Karpas-422 (cell line): ENCODE measurements at regions not wholly inside any gene's neighbourhood (a gene's known extent, or its start where the extent isn't known, plus 50 kb on each side); places are given as distances from the start of the nearest gene placed in this dataset.

Experiments used
- DNase-seq: peaks from one replicate; pipeline ENCODE4 v3.0.0-alpha.2; 2015
- H2AFZ ChIP-seq: fragments of 200-600 bp; sonication (generic); 2 replicates; pipeline ENCODE4 v1.6.1; 2014; ENCODE audit warnings: antibody characterized with exemption, low read length, mixed read lengths
- H3K27ac ChIP-seq: fragments of 200-600 bp; sonication (generic); 2 replicates; pipeline ENCODE4 v1.5.1; 2014; ENCODE audit warnings: mild to moderate bottlenecking, low read length, moderate library complexity
- H3K27me3 ChIP-seq: fragments of 200-600 bp; sonication (generic); 2 replicates; pipeline ENCODE4 v1.6.1; 2014; ENCODE audit warnings: low read length, mixed read lengths
- H3K36me3 ChIP-seq: fragments of 200-600 bp; sonication (generic); 2 replicates; pipeline ENCODE4 v1.6.1; 2014; ENCODE audit warnings: low read length, mixed read lengths; ENCODE audit not compliant: insufficient read depth
- H3K4me1 ChIP-seq: fragments of 200-600 bp; sonication (generic); 2 replicates; pipeline ENCODE4 v1.6.1; 2014; ENCODE audit warnings: mild to moderate bottlenecking, low read length, mixed read lengths
- H3K4me2 ChIP-seq: fragments of 200-600 bp; sonication (generic); 2 replicates; pipeline ENCODE4 v1.6.1; 2014; ENCODE audit warnings: low read length, low read depth, mild to moderate bottlenecking; ENCODE audit not compliant: poor library complexity, severe bottlenecking
- H3K4me3 ChIP-seq: fragments of 200-600 bp; sonication (generic); 2 replicates; pipeline ENCODE4 v1.5.1; 2014; ENCODE audit warnings: mild to moderate bottlenecking, antibody characterized with exemption, low read length, mixed read lengths
- H3K79me2 ChIP-seq: fragments of 200-600 bp; sonication (generic); 2 replicates; pipeline ENCODE4 v1.6.1; 2014; ENCODE audit warnings: mild to moderate bottlenecking, low read length, mixed read lengths
- H3K9ac ChIP-seq: fragments of 200-600 bp; sonication (generic); 2 replicates; pipeline ENCODE4 v1.6.0; 2014; ENCODE audit warnings: low read length
- H3K9me2 ChIP-seq: fragments of 200-600 bp; sonication (generic), shearing (Covaris generic); replicated peaks from 2 replicates; pipeline ENCODE4 v1.6.0; 2014; ENCODE audit warnings: mild to moderate bottlenecking, low read length, moderate library complexity; ENCODE audit not compliant: insufficient read depth
- H3K9me3 ChIP-seq: fragments of 300-700, 200-600 bp; sonication (generic); 2 replicates; pipeline ENCODE4 v1.6.1; 2014; ENCODE audit warnings: low read length, mixed read lengths
- H4K20me1 ChIP-seq: fragments of 200-600 bp; sonication (generic); 2 replicates; pipeline ENCODE4 v1.6.1; 2014; ENCODE audit warnings: mild to moderate bottlenecking, antibody characterized with exemption, low read length, low read depth; ENCODE audit not compliant: insufficient read depth

DNA sequence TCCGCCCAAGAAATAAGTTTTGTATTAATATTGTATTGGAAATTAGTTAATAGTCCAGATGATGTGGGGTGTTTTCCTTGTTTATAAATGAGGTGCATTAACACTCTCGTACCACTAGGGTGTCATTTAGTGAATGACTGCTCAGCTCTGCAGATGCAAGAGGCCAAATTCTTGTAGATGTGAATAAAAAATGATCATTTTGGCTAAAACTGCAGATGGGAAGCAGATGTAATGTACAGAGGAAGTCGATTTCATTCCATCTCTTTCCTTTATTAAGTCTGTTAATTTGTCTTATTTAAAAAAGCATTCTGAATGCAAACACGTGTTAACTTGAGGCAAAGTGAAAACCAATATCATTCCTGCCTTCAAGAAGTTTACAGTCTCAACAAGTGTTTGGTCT is 108.1 kb downstream of the DHX15 start:
- Histone ChIP-seq H3K9me2 (no peaks in the 10 kb centered on the region), H3K4me2 (no peak overlapping the region), H3K27ac (no peak overlapping the region), H3K4me1 (peaks cover 16% of the 10 kb centered on the region), H3K4me3 (no peak overlapping the region), H3K9me3 (no peaks in the 10 kb centered on the region), H2AFZ (no peak overlapping the region), H3K9ac (no peak overlapping the region), H3K36me3 (no peaks in the 10 kb centered on the region), H4K20me1 (no peaks in the 10 kb centered on the region), H3K27me3 (no peaks in the 10 kb centered on the region), H3K79me2 (no peaks in the 10 kb centered on the region)
- DNase-seq, result peak; percentile 71

- H4K20me1 ChIP-seq, result no peaks in the 10 kb centered on the region
- no peaks in the 10 kb centered on the region for H3K79me2 ChIP-seq
- H3K4me2 ChIP-seq, result no peak overlapping the region
- no peaks in the 10 kb centered on the region for H3K27me3 ChIP-seq
- no peaks in the 10 kb centered on the region for H3K36me3 ChIP-seq
- peaks cover 16% of the 10 kb centered on the region for H3K4me1 ChIP-seq
- no peak overlapping the region for H3K9ac ChIP-seq
- no peaks in the 10 kb centered on the region for H3K9me2 ChIP-seq
- H2AFZ ChIP-seq, result no peak overlapping the region
- no peak overlapping the region for H3K27ac ChIP-seq
- no peak overlapping the region for H3K4me3 ChIP-seq
- DNase-seq, result no peak
- H3K9me3 ChIP-seq, result no peaks in the 10 kb centered on the region
These were observed 108.6 kb downstream of the DHX15 start for GRCh38 chr4:24475756-24476155.

- DNase-seq, result peak; percentile 57
- Histone ChIP-seq H4K20me1 (no peaks in the 10 kb centered on the region), H3K79me2 (no peaks in the 10 kb centered on the region), H3K27me3 (no peaks in the 10 kb centered on the region), H3K4me1 (peaks cover 16% of the 10 kb centered on the region), H3K4me3 (peak overlapping the region; percentile 82), H3K9me2 (no peaks in the 10 kb centered on the region), H3K9ac (peak overlapping the region; percentile 67), H2AFZ (peak overlapping the region; percentile 97; the same call in 1 of the 2 replicates), H3K4me2 (peak overlapping the region; percentile 97), H3K9me3 (no peaks in the 10 kb centered on the region), H3K27ac (no peak overlapping the region), H3K36me3 (no peaks in the 10 kb centered on the region)
These were observed 111.0 kb downstream of the DHX15 start for GRCh38 chr4:24473309-24473721.

DNA sequence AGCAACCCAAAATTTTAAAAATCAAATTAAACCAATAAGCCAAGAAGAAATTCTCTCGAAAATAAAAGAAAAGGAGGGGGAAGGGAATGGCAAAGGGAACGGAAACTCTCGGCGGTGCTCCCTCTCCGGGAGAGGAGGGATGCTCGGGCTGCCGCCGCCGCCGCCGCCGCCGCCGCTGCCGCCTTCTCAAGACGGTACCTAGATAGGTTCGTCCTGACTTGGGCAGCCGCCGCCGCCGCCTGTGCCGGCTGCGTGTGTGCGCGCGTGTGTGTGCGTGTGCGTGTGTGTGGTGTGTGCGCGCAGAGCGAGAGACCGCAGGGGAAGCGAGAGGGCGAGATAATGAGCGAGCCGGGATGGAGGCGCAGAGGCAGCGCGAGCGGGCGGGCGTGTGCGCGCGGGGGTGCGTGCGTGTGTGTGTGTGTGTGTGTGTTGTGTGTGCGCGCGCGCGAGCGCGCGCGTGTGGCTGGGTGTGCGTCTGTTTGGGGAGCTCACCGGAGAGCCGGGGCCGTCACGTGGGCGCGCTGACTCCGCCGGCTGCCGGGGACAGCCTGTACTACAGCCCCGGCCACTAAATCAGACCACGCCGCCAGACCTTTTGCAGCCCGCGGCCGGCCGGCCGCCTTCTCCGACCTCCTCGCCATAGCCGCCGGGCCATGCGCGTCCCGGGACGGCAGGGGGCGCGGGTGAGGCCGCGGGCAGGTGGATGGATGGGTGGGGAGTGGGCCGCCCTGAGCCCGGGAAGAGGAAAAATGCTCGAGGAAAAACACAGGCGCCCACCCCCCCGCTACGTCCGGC is 111.6 kb downstream of the DHX15 start:
- H3K9me2 ChIP-seq, result no peaks in the 10 kb centered on the region
- H3K9me3 ChIP-seq, result no peaks in the 10 kb centered on the region
- H3K4me3 ChIP-seq, result peak overlapping the region; percentile 82
- no peak overlapping the region for H3K27ac ChIP-seq
- peak overlapping the region; percentile 67 for H3K9ac ChIP-seq
- peak overlapping the region; percentile 97 for H3K4me2 ChIP-seq
- H3K79me2 ChIP-seq, result no peaks in the 10 kb centered on the region
- no peaks in the 10 kb centered on the region for H3K36me3 ChIP-seq
- H4K20me1 ChIP-seq, result no peaks in the 10 kb centered on the region
- peak overlapping the region; percentile 97 for H2AFZ ChIP-seq
- no peaks in the 10 kb centered on the region for H3K27me3 ChIP-seq
- peaks cover 16% of the 10 kb centered on the region for H3K4me1 ChIP-seq
- DNase-seq, result peak; percentile 91

- Histone ChIP-seq H4K20me1 (no peaks in the 10 kb centered on the region), H3K4me2 (peak overlapping the region; percentile 97), H3K36me3 (no peaks in the 10 kb centered on the region), H3K4me1 (peaks cover 16% of the 10 kb centered on the region), H3K4me3 (peak overlapping the region; percentile 82), H3K9me2 (no peaks in the 10 kb centered on the region), H3K27me3 (no peaks in the 10 kb centered on the region), H2AFZ (peak overlapping the region; percentile 97), H3K9ac (peak overlapping the region; percentile 67), H3K27ac (no peak overlapping the region), H3K9me3 (no peaks in the 10 kb centered on the region), H3K79me2 (no peaks in the 10 kb centered on the region)
- no peak for DNase-seq
These were observed 112.2 kb downstream of the DHX15 start for GRCh38 chr4:24472161-24472510.

DNA sequence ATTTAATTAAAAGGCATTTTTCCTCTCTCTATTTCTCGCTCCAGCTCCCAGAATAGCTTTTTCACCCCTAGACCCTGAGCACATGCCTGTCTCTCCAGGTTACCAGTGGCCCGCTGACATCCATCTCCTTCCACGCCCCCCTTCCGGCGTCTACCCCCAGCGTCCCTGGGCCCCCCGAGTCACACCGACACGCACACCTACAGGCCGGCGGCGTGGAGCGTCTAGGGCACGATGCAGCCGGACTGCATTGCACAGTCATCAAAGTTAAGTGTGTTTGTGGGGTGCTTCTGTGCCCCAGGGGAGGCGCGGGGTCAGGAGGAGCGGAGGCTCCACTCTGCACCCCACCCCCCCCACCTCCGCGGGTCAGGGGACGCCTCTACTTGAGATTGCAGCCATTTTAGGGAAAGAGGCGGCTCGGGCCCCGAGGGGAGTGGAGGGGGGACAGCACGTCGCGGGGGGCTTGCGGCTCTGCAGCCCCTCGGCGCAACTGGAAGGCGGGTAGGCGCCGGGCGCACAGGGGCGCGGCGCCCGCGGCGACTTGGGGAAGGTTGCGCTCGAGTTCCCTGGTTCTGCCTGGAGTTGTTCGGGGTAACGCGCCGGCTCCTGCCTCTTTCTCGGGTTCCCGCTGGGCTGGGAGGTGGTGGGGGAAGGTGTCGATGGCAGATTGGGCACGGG is 112.7 kb downstream of the DHX15 start:
- Histone ChIP-seq H3K36me3 (no peaks in the 10 kb centered on the region), H3K4me2 (peak overlapping the region; percentile 97), H3K9me2 (no peaks in the 10 kb centered on the region), H4K20me1 (no peaks in the 10 kb centered on the region), H3K27ac (no peak overlapping the region), H3K27me3 (no peaks in the 10 kb centered on the region), H3K4me3 (no peak overlapping the region; the same call in 1 of the 2 replicates), H3K79me2 (no peaks in the 10 kb centered on the region), H3K9me3 (no peaks in the 10 kb centered on the region), H2AFZ (no peak overlapping the region), H3K9ac (no peak overlapping the region), H3K4me1 (peaks cover 16% of the 10 kb centered on the region)
- no peak for DNase-seq

- no peak overlapping the region for H3K4me2 ChIP-seq
- no peak overlapping the region for H3K9ac ChIP-seq
- no peaks in the 10 kb centered on the region for H3K79me2 ChIP-seq
- no peaks in the 10 kb centered on the region for H3K36me3 ChIP-seq
- no peaks in the 10 kb centered on the region for H4K20me1 ChIP-seq
- no peak overlapping the region for H2AFZ ChIP-seq
- H3K27me3 ChIP-seq, result no peaks in the 10 kb centered on the region
- no peak overlapping the region for H3K4me3 ChIP-seq
- H3K27ac ChIP-seq, result no peak overlapping the region
- H3K9me2 ChIP-seq, result no peaks in the 10 kb centered on the region
- DNase-seq, result no peak
- H3K9me3 ChIP-seq, result no peaks in the 10 kb centered on the region
- H3K4me1 ChIP-seq, result peaks cover 16% of the 10 kb centered on the region
These were observed 113.5 kb downstream of the DHX15 start for GRCh38 chr4:24470666-24471485.

DNA sequence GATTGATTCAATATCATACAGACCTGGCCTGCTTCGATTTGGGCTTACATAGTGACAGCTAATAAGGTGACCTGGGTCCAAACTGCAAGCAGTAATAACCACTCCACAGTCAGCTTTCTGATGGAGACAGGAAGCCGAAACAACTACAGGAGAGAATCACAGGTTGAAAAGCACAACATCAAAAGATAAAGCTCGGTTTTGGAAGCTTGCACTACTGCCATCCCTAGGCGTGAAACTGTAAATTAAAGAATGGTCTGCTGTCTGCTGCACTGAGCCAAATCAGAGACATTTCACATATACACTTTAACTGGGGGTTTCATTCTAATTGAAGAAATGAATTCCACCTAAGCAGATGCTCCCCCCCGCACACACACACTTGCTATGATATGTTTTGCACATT is 116.3 kb downstream of the DHX15 start:
- Histone ChIP-seq H3K79me2 (no peaks in the 10 kb centered on the region), H3K4me3 (no peak overlapping the region), H3K9ac (no peak overlapping the region), H3K36me3 (no peaks in the 10 kb centered on the region), H2AFZ (no peak overlapping the region), H3K27me3 (no peaks in the 10 kb centered on the region), H3K4me1 (peaks cover 8% of the 10 kb centered on the region), H3K4me2 (no peak overlapping the region), H3K9me2 (no peaks in the 10 kb centered on the region), H3K27ac (no peak overlapping the region), H4K20me1 (no peaks in the 10 kb centered on the region), H3K9me3 (no peaks in the 10 kb centered on the region)
- DNase-seq, result no peak
